GM21529 (cell line): ENCODE measurements at regions not wholly inside any gene's neighbourhood (a gene's known extent, or its start where the extent isn't known, plus 50 kb on each side); places are given as distances from the start of the nearest gene placed in this dataset.
"Not testable (repeated sequence)": the region's sequence is repeated elsewhere in the genome, so short reads cannot be mapped to it uniquely, and the experiment has no call there.

Source experiments
- ATAC-seq: cut with Tn5 transposase; IDR thresholded peaks from one replicate; pipeline ENCODE4 v1.9.1; 2021; ENCODE audit not compliant: unreplicated experiment

DNA sequence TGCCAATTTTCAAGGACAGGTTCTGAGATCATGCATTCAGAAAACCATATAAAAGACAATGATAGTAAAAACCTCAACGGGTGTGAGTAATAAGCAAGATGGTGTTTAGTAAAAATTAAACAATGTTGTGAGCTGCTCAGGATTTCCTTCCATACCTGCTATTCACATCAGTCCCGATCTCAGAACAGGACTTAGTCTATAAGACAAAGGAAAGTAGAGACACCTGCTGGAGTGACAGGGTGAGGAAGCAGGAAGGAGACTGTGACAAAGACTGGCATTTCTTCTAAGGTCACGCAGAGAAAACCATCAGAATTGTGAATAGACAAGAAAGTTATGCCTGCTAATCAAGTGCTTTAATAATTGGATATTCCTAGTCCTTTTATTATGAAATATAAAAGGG lies 648.0 kb downstream of the DACH1 start:
- no peak for ATAC-seq

DNA sequence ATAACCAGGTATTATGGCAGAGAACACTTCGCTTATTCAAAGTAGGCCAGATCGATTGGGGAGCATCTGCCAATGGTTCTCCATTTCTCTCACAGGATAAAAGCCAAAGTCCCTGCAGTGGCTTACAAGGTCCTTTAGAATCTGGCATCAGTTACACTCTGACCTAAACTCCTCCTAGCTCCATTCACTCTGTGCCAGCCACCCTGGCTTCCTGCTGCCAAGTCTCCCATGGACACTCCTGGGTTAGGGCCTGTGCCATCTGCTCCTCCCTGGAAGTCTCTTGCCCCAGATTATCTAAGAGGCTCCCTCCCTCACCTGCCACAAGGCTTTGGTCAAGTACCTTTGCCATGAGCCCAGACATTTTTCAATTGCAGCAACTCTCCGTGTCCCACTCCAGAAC lies 649.2 kb downstream of the DACH1 start:
- ATAC-seq: no peak

DNA sequence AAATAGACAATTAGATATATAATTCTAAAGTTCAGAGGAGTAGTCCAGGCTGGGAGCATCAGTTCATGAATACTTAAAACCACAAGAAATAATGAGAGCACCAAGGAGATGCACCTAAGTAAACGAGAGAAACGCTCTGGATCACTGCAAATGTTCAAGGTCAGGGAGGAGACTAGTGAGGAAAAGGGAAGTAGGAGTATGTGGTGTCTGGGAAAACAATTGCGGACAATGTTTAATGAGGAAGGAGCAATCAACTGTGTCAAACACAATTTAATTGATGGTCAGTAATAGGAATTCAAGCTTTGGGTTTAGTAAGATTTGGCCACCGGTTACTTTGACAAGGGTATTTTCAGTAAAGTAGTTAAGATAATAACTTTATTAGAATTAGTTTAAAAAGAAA lies 652.2 kb downstream of the DACH1 start:
- ATAC-seq: no peak

DNA sequence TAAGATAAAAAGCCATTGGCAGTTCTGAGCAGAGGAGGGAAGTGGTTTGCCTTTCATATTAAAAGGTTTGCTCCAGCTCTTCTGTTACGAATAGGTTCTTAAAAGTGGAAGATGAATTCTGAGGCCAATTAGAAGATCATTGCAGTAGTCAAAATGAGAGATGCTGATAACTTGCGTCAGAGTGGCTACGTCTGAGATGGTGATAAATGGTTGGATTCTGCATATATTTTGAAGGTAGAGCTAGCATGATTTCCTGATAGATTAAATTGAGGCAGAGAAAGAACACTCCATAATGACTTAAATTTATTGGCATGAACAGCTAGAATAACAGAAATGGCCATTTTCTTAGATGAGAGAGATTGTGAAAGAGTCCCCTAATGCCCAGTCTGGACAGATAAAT lies 652.6 kb downstream of the DACH1 start:
- no peak for ATAC-seq

DNA sequence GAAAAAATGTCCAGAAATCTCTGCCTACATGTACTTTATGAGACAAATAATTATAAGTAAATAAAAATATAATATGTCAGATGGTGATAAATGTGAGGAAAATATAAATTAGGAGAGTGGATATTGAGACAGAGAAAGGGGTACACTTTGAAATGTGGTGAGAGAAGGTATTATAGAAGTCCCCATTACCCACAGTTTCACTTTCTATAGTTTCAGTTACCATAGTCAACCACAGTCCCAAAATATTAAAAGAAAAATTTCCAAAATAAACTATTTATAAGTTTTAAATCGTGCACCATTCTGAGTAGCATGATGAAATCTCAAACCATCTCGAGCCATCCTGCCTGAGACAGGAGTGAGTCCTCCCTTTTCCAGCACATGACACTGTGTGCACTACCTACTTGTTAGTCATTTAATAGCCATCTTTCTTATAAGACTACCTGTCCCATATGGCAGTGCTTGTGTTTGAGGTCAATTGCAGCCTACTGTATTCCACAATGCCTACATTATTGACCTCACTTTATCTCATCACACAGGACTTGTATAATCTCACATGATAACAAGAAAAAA lies 653.7 kb downstream of the DACH1 start:
- no peak for ATAC-seq

DNA sequence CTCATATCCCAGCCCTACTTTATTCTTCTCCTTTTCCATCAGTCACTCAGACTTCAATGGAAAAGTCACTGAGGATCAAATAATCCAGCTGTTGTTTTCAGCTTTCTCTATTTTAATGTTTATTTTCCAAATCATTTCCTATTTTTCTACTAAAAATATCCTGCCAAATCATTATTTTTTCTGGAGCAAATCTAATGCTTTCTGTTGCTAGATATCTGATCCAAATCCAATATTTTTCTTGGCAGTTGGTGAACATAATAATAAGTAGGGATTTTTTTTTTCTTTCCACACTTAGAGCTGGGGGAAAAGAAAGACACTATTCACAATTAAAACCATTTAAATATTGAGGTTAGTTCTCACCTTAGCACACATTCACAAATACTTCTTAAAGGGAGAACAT lies 656.1 kb downstream of the DACH1 start:
- ATAC-seq: no peak

DNA sequence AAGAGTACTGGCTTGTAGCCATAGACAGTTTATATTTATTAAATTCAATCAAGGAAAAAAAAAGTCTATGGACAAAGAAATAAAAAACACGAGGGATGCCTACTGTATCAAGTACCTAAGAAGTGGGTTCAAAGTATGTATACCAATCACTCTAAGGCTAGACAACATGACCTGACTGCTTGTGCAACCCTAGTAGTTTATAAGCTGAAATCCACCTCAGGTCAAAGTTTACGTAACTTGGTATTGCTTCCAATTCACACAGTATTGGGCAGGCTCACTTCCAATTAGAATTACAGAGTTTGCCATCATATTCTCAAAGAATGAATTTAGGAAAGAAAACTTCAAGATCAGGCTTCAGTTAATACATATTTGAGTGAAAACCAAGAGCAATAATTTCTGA lies 657.8 kb downstream of the DACH1 start:
- ATAC-seq: no peak

DNA sequence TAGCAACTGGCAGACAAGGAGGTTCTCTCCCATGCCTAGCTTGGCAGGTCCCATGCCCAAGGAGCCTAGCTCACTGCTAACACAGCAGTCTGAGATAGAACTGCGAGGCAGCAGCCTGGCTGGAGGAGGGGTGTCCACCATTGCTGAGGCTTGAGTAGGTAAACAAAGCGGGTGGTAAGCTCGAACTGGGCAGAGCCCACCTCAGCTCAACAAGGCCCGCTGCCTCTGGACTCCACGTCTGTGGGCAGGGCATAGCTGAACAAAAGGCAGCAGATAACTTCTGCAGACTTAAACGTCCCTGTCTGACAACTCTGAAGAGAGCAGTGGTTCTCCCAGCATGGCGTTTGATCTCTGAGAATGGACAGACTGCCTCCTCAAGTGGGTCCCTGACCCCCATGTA lies 682.4 kb downstream of the DACH1 start:
- not testable (repeated sequence) for ATAC-seq

DNA sequence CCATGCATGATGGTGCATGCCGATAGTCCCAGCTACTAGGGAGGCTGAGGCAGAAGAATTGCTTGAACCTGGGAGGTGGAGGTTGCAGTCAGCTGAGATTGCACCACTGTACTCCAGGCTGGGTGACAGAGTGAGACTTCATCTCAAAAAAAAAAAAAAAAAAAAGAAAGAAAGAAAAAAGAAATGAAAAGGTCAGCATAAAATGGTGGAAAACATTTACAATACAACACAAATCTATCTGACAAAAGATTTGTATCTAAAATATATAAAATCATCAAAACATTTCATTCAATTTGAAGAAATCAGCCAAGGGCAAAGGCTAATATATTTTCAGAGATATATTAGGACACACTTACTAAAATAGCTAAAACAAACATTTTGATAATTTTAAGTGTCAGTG lies 683.7 kb downstream of the DACH1 start:
- not testable (repeated sequence) for ATAC-seq

DNA sequence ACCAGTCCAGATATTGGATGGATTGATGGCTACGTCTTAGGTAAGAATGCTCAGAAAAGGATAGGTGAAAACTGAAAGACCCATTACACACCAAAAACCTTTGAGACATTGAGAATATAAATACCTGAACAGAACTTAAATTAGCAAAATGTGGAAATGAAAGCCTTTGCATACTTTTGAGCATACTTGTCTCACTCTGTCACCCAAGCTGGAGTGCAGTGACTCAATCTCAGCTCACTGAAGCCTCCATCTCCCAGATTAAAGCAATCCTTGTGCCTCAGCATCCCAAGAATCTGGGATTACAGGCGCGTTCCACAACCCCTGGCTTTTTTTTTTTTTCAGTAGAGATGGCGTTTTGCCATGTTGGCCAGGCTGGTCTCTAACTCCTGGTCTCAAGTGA lies 695.3 kb downstream of the DACH1 start:
- no peak for ATAC-seq

DNA sequence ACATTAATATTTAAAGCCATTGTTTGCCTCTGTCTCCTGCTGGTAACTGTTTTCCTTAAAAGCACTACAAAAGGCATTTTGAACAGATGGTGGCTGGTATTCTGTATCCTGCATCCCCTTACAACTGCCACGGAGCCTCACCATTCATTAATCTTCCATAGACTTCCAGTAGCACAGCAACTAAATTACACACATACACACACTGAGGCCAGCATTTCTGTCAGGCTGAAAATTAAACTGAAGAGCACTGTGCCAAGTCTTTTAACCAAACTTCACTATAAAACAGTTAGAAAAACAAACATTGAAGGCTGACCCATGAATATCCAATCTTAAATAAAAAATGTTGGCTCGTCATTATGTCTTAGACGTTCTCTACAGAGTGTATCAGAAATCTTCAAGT lies 697.8 kb downstream of the DACH1 start:
- no peak for ATAC-seq

DNA sequence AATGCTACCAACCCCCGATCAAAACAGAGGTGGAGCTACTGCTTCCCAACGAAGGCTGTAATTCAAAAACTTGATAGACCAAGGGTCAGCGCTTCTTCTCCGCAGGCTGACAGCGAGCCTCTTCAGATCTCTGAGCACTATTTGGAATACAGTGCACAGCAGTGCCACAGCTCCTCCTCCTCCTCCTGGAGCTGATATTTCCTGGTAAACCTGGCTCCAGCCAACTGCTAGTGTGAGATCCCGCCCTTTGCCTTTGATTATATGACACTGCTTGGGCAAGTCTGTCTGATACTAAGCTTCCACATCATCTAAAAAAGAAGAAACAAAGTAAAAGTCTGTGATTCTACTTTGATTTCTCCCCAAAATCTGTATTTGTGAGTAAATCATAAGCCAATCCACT lies 710.5 kb downstream of the DACH1 start:
- ATAC-seq: no peak

DNA sequence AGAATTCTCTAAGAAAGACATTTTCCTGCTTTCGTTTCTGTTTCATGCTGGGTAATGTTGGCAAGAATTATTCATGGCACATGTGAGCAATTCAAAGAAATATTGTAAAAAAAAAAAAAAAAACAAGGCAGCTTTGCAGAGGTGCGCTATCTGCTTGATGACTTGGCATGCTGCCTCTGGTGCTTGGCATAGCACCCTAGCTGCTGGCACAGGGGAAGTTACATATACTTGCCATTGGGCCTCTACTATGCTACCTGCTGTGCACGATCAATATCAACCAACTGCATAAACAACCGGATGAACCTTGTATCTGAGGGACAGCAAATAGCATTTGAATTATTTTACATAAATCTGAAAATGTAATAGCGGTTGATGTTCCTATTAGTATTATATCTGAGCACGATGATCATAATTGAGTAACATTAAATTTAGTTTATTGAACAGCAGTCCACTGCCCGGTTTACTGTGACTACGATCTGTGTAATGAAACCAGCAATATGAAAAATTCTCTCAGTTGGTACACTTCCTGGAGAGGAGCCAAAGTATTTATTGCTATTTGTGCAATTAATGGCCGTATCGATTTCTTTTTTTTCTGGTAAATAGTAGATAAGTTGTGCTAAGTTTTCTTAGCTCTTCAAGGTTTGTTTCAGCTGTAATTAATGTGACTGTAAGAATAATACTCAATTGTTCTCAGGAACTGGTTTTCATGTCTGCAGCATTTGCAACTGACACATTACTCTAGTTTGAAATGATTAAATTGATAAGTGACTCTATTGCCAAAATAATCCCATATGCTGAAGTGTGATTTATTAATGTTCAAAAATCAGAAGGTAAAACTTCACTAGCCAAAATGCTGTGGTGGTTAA lies 717.3 kb downstream of the DACH1 start:
- ATAC-seq: no peak

DNA sequence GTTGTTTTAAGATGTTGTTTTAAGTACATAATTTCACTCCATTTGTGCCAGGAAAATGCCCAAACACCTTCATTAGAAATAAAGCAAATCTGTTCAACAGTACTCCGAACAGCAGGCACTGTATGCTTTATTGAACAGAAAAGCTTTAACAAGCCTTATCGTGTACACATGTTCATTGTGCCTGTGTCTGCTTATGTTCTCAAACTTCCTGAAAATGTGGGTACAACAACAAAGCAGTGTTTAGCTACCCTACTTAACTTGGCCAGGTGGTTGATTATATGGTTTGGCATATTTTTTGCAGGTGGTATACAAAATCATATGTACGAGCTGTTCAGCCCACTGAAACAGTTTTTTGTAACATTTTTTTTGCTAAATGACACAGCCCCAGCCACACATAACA lies 718.0 kb downstream of the DACH1 start:
- ATAC-seq: no peak

DNA sequence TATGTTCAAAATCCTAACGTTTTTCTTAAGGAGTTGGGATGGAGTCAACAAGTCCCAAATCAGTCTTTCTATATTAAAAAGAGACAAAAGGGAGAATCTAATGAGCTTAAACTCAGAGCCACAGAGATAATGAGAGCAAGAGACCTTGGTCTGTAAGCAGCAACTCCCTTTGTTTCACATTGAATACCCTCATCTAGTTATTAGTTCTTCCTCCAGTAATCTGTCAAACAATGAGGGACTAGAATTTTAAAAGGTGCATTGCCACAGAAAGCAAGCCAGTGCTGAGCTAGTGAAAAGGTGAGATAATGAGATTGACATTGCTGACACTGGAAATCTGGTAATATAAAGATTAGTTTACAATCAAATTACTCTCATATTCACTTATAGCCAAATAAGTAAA lies 718.6 kb downstream of the DACH1 start:
- no peak for ATAC-seq

DNA sequence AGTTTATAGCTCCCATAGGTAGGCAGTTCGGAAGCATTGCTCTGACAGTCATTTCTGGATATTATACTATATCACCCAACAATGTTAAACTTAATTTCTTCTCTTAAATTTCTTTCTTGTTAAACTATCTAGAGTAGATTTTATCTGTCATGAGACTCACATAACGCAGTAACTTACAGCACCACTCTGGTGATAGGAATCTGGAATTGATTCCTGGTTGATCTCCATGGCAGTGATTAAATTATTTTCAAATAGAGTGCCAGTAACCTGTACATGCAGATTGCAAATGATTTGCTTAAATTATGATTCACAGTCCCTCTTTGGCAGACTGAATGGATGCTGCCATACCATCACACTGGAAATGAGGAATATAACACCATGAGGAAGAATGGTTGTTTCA lies 722.1 kb downstream of the DACH1 start:
- no peak for ATAC-seq

DNA sequence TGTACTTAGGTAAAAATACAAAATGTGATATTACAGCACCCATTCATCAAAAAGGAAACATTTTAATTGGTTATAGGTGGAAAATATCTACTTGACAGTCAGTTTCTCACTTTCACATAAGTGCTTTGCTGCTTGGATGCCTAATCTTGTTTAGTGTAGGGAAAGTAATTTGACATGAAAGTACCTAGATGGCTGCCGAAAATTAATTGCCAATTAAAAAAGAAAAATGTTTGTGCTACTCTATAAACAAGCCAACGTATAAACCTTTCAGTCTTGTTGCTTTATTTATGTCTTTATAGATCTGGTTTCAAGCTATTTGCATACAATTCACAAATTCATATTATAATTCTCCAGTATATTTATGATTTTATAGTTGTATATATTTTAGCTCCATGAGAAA lies 729.9 kb downstream of the DACH1 start:
- ATAC-seq: no peak

DNA sequence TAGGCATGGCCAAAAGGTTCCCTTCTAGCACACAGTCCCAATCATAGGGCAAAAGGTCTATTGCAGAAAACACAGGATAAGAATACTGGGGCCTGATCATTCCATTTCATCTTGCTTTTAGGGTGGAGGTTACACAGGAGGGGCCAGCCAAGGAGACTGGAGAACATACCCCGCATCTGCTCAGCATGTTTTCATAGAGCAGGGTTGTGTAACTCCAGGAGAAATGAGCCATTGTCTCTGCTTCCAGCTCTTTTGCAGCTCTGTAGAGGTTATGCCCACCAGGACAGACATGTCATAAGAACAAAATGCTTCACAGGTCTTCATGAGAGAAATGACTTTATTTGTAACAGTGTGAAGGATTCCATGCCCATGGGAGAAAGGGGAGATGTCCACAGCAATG lies 742.8 kb downstream of the DACH1 start:
- no peak for ATAC-seq

DNA sequence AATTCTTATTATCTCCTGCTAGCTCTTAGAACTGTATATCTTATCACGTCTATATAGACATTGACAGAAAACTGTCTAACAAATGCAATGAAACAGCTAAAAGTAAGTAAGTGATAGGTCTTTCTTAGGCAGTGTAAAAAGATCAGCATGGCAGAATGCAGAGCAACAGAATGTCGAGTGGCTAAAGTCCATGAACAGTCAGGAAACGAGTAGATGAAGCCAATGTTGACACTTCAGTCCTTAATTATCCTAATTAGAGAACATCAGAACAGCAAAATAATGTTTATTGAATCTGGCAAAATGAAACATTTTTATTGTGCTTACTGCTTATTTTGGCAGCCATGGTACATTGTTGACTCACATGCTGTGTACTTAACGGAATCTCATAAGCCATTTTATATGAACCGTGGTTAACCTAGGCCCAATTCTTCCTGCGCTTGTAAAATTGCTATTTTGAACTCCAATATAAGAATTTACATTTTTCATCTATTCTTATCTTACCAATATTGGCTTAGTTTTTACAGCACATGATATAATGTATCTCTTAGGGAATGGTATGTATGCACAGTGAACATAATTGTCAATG lies 748.1 kb downstream of the DACH1 start:
- no peak for ATAC-seq

DNA sequence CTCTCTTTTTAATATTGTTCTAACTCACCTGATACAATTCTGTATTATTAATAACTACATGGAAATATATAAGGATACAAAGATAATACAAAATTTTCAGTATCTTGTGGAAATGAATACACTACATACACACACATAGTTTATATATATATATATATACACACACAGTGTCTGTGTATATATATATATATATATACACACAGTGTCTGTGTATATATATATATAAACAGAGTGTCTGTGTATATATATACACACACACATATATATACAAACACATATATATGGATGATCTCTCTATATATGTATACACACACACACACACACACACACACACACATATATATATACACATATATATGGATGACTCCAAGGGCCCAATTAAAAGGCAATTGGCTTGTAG lies 749.1 kb downstream of the DACH1 start:
- no peak for ATAC-seq

DNA sequence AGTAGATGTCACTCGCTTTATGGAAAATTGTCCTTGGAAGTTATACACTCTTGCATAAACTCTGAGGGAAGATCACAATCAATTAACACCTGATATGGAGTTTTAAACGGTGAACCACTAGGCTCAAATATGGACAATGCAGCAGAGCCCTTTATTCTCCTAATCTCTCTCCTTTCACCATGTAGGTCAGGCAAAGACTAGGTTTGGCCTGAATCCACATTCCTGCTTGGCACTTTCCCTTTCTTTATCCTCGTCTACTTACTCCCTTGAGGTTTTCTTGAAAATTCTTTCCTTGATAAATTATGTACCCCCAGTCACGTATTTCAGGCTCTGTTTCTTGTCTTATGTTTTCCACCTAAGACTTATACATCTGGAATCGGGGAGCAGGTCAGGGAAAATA lies 751.7 kb downstream of the DACH1 start:
- no peak for ATAC-seq

DNA sequence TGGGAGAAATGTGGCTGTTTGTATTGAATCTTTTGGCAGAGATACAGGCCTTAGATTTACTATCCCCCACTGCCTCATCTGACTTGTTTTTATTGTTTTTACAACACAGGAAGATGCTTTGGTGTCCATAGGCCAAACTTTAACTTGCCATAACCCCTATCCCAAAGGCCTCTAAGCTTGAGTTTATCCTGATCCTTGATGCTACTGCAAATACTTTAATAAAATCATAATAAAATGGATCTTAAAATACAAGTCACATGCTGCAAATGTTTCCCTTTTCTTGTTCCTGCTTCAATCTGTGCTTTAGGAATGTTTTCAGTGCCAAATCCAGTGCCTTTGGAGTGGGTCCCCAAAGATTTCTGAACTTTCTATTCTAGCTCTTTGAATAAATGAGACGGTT lies 770.6 kb downstream of the DACH1 start:
- ATAC-seq: no peak

DNA sequence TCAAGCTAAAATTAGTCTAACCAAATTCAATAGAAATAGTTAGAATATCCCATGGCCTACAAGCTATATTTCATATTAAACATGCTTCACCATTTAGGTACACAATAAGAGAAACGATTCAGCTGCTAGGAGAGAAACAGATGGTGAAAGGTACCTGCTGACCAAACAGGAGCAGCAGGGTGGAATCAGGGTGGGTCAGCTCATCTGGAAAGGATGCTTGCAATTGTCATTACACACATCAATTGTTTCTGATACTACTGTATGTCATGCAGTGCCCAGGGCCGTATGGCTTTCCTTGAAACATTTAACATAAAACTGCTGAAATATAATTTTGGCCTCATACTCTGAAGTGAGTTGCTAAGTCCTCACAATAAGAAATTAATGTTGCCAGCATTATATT lies 776.0 kb downstream of the DACH1 start:
- no peak for ATAC-seq
